Testis (tissue), 2 donors: ENCODE measurements at regions not wholly inside any gene's neighbourhood (a gene's known extent, or its start where the extent isn't known, plus 50 kb on each side); places are given as distances from the start of the nearest gene placed in this dataset.

Experiments
- CTCF ChIP-seq, 3 experiments: fragments of 450-650 bp in 2 of 3; fragments of 200-600 bp in 1 of 3; sonication (generic) in 1 of 3; IDR thresholded peaks; one replicate each; pipeline ENCODE4 v1.5.1; 2016 to 2019; ENCODE audit warnings: antibody characterized with exemption in 3 of 3, mild to moderate bottlenecking in 2 of 3, moderate library complexity in 1 of 3
- POLR2A ChIP-seq: fragments of 450-650 bp; IDR thresholded peaks from one replicate; pipeline ENCODE4 v1.6.1; 2017; ENCODE audit warnings: antibody characterized with exemption, mild to moderate bottlenecking, moderate library complexity

GRCh38 chr16:65622871-65623270, 501.0 kb upstream of the CDH11 start:
- no peak for TF ChIP-seq CTCF (IDR thresholded peaks at IDR 0.05)
- TF ChIP-seq POLR2A, result no peak
